Stomach (tissue), 4 donors: ENCODE measurements at regions not wholly inside any gene's neighbourhood (a gene's known extent, or its start where the extent isn't known, plus 50 kb on each side); places are given as distances from the start of the nearest gene placed in this dataset.

Experiments
- CTCF ChIP-seq, 7 experiments: fragments of 450-650 bp in 4 of 7; fragments of 200-600 bp in 3 of 7; sonication (generic) in 3 of 7; IDR thresholded peaks; one replicate each; pipeline ENCODE4 v1.5.1; 2016 to 2019; ENCODE audit warnings: antibody characterized with exemption in 7 of 7, control low read depth in 2 of 7, mild to moderate bottlenecking in 1 of 7
- EP300 ChIP-seq: sonication (generic); formaldehyde crosslinking; IDR thresholded peaks from one replicate; pipeline ENCODE4 v1.6.1; 2017; ENCODE audit warnings: antibody characterized with exemption
- POLR2A ChIP-seq, 4 donors: fragments of 450-650 bp; IDR thresholded peaks; one replicate each; pipeline ENCODE4 v1.6.1; 2016; ENCODE audit warnings: antibody characterized with exemption in 4 of 4, control low read depth in 2 of 4, mild to moderate bottlenecking in 1 of 4, moderate library complexity in 1 of 4
- POLR2AphosphoS5 ChIP-seq, 3 donors: sonication (generic); formaldehyde crosslinking; IDR thresholded peaks; one replicate each; pipeline ENCODE4 v1.6.1; 2016; ENCODE audit warnings: antibody characterized with exemption in 3 of 3

- TF ChIP-seq CTCF (IDR thresholded peaks at IDR 0.05): no peak
- no peak for TF ChIP-seq POLR2AphosphoS5 (IDR thresholded peaks at IDR 0.05)
- TF ChIP-seq EP300: no peak
- TF ChIP-seq POLR2A (IDR thresholded peaks at IDR 0.05): no peak
Observed at GRCh38 chr4:110748071-110748470, 125.2 kb upstream of the PITX2 start.
